ENCODE measurements at regions not wholly inside any gene's neighbourhood (a gene's known extent, or its start where the extent isn't known, plus 50 kb on each side); places are given as distances from the start of the nearest gene placed in this dataset.

DNA sequence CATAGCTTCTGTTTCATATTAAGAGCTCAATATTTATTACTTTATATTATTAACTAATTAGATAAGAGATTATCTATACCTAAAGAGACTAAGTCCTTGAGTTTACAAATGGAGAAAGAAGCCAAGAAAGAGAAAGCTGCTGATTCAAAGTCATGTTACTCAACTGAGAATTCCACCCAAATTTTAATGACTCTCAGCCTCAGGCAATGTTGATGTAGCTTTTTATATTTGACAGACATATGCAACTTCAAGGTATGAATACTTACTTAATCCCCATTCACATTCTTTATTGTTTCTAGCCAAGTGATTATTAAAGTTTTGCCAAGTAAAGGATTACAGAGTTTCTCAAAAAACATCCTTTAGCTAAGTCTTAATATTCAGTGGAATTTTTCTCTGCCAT is 527.5 kb upstream of the NMUR2 start (continued):
- TF ChIP-seq, protein P1, sequence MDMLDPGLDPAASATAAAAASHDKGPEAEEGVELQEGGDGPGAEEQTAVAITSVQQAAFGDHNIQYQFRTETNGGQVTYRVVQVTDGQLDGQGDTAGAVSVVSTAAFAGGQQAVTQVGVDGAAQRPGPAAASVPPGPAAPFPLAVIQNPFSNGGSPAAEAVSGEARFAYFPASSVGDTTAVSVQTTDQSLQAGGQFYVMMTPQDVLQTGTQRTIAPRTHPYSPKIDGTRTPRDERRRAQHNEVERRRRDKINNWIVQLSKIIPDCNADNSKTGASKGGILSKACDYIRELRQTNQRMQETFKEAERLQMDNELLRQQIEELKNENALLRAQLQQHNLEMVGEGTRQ (IDR thresholded peaks at IDR 0.05; ENCODE audit: low read length) = no peak
- TF ChIP-seq CTBP2 (IDR thresholded peaks at IDR 0.05; ENCODE audit: borderline replicate concordance, insufficient read depth, insufficient read length, low read length) (no peak), JUND (IDR thresholded peaks at IDR 0.05; ENCODE audit: low read length) (no peak), ASH2L (IDR thresholded peaks at IDR 0.05; ENCODE audit: low read length) (no peak)
